ENCODE measurements at regions not wholly inside any gene's neighbourhood (a gene's known extent, or its start where the extent isn't known, plus 50 kb on each side); places are given as distances from the start of the nearest gene placed in this dataset.
"Not testable (repeated sequence)": the region's sequence is repeated elsewhere in the genome, so short reads cannot be mapped to it uniquely, and the experiment has no call there.

DNA sequence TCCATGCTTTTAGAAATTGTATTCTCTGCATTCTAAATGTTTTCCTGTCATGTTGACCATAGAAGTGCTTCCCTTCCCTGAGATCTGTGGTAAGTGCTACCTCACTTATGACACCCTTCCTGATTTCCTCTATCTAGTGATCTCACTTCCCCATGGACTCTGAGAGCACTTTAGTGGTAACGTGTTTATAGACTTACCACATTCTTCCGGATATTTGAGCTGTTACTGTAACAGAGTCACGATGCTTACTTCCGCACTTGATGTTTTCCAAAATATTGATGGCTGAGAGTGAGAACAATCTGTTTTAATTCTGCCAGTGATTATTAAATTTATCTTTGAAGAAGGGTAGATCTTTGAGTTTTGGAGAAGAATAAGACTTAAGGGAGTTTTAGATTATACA lies 60.1 kb upstream of the NAMPT start:
- intact Hi-C loops (cut with micrococcal nuclease) = loop anchor here in 1 of 2 donors (5.0 kb wide), 3 partner anchors 822 to 1398 kb away; partner anchors contain the start of genes HBP1 and KMT2E
- no peak for DNase-seq
- Mint-ChIP-seq H3K4me3 (no peak overlapping the region), H3K27me3 (peaks cover 1 to 58% (median 34%) of the 10 kb centered on the region in 5 donors), H3K4me1 (peaks cover 5 to 35% (median 13%) of the 10 kb centered on the region in 7 donors), H3K9me3 (peaks cover 13 to 67% (median 37%) of the 10 kb centered on the region in 11 donors), H3K27ac (peak overlapping the region in 1 of 9 donors; percentile 94), H3K36me3 (peaks cover 11 to 38% (median 21%) of the 10 kb centered on the region in 5 donors)
- peak; percentile 64 for ATAC-seq
- CTCF ChIA-PET = no interaction called here
- H3K27me3 ChIP-seq (ENCODE audit: control insufficient read depth in 2 of 2, insufficient read depth in 2 of 2, low read length in 2 of 2) = no peaks in the 10 kb centered on the region
- H3K27ac ChIP-seq (ENCODE audit: low read depth, low read length) = no peak overlapping the region
- peaks cover 0 to 19% (median 0%) of the 10 kb centered on the region in 3 experiments for H3K9me3 ChIP-seq (ENCODE audit: control insufficient read depth in 2 of 3, low read length in 3 of 3)
- peaks cover 6 to 19% of the 10 kb centered on the region in 2 donors for H3K4me1 ChIP-seq (ENCODE audit: control insufficient read depth in 2 of 2, insufficient read depth in 2 of 2, low read length in 2 of 2)
- POLR2A ChIA-PET = no interaction called here
- H3K4me3 ChIP-seq (ENCODE audit: low read length) = no peak overlapping the region
- H3K36me3 ChIP-seq (ENCODE audit: control insufficient read depth in 2 of 3, insufficient read depth in 3 of 3, low read length in 3 of 3) = no peaks in the 10 kb centered on the region

DNA sequence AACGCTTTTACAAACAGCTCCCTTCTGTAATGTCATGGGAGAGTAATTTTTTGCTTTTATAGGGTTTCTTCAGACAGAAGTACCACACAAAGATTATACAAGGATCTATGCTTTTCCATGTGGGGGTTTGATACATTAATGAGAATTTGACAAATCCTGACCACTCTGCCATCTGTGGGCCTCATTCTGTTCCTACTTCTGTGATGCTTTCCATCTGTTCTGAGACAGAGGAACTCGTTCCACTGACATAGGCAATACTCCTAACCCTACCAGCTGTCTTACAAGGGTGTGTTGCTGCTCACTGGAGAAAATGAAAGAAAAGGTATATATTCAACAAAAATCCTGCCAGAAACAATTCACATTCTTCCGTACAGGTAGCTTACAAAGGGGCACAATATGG lies 59.4 kb upstream of the NAMPT start:
- H3K27ac ChIP-seq (ENCODE audit: low read depth, low read length) = no peak overlapping the region
- intact Hi-C loops (cut with micrococcal nuclease) = no loop called here
- Mint-ChIP-seq H3K27ac (no peak overlapping the region), H3K27me3 (peaks cover 0 to 55% (median 38%) of the 10 kb centered on the region in 5 donors), H3K9me3 (peaks cover 8 to 67% (median 35%) of the 10 kb centered on the region in 11 donors), H3K4me1 (peaks cover 5 to 35% (median 13%) of the 10 kb centered on the region in 7 donors), H3K36me3 (peaks cover 11 to 37% (median 25%) of the 10 kb centered on the region in 5 donors), H3K4me3 (no peak overlapping the region)
- ChIA-PET CTCF (no interaction called here), POLR2A (no interaction called here)
- DNase-seq = no peak
- H3K27me3 ChIP-seq (ENCODE audit: control insufficient read depth in 2 of 2, insufficient read depth in 2 of 2, low read length in 2 of 2) = no peaks in the 10 kb centered on the region
- no peaks in the 10 kb centered on the region for H3K36me3 ChIP-seq (ENCODE audit: control insufficient read depth in 2 of 3, insufficient read depth in 3 of 3, low read length in 3 of 3)
- H3K4me1 ChIP-seq (ENCODE audit: control insufficient read depth in 2 of 2, insufficient read depth in 2 of 2, low read length in 2 of 2) = peaks cover 6 to 19% of the 10 kb centered on the region in 2 donors
- ATAC-seq = no peak
- H3K4me3 ChIP-seq (ENCODE audit: low read length) = no peak overlapping the region
- peaks cover 0 to 19% (median 0%) of the 10 kb centered on the region in 3 experiments for H3K9me3 ChIP-seq (ENCODE audit: control insufficient read depth in 2 of 3, low read length in 3 of 3)

DNA sequence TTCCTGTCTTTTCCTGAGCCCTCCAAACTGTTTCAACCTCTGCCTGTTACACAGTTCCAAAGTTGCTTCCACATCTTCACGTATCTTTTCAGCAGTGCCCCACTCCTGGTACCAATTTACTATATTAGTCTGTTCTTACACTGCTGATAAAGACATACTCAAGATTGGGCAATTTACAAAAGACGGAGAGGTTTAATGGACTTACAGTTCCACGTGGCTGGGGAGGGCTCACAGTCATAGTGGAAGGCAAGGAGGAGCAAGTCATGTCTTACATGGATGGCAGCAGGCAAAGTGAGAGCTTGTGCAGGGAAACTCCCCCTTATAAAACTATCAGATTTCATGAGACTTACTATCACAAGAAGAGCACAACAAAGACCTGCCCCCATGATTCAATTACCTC lies 57.3 kb upstream of the NAMPT start:
- ATAC-seq; POLR2A ChIA-PET; H3K27ac Mint-ChIP-seq; H3K36me3 ChIP-seq (ENCODE audit: control insufficient read depth in 2 of 3, insufficient read depth in 3 of 3, low read length in 3 of 3); H3K27me3 ChIP-seq (ENCODE audit: control insufficient read depth in 2 of 2, insufficient read depth in 2 of 2, low read length in 2 of 2); H3K4me3 ChIP-seq (ENCODE audit: low read length); DNase-seq; H3K27ac ChIP-seq (ENCODE audit: low read depth, low read length); CTCF ChIA-PET; intact Hi-C loops (cut with micrococcal nuclease); H3K4me3 Mint-ChIP-seq: not testable (repeated sequence)
- peaks cover 7 to 24% (median 17%) of the 10 kb centered on the region in 5 donors for H3K36me3 Mint-ChIP-seq
- peaks cover 0 to 46% (median 36%) of the 10 kb centered on the region in 5 donors for H3K27me3 Mint-ChIP-seq
- peaks cover 5 to 26% (median 13%) of the 10 kb centered on the region in 7 donors for H3K4me1 Mint-ChIP-seq
- peaks cover 8 to 66% (median 34%) of the 10 kb centered on the region in 11 donors for H3K9me3 Mint-ChIP-seq
- Histone ChIP-seq H3K4me1 (ENCODE audit: control insufficient read depth in 2 of 2, insufficient read depth in 2 of 2, low read length in 2 of 2) (peaks cover 6 to 14% of the 10 kb centered on the region in 2 donors), H3K9me3 (ENCODE audit: control insufficient read depth in 2 of 3, low read length in 3 of 3) (peaks cover 0 to 19% (median 0%) of the 10 kb centered on the region in 3 experiments)

DNA sequence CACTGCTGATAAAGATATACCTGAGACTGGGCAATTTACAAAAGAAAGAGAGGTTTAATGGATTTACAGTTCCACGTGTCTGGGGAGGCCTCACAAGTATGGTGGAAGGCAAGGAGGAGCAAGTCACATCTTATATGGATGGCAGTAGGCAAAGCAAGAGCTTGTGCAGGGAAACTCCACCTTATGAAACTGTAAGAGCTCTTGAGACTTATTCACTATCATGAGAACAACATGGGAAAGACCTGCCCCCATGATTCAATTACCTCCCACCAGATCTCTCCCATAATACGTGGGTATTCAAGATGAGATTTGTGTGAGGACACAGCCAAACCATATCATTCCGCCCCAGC lies 55.4 kb upstream of the NAMPT start:
- H3K27ac ChIP-seq (ENCODE audit: low read depth, low read length); H3K4me1 ChIP-seq (ENCODE audit: control insufficient read depth in 2 of 2, insufficient read depth in 2 of 2, low read length in 2 of 2); DNase-seq; H3K4me3 Mint-ChIP-seq; H3K27me3 ChIP-seq (ENCODE audit: control insufficient read depth in 2 of 2, insufficient read depth in 2 of 2, low read length in 2 of 2); H3K36me3 ChIP-seq (ENCODE audit: control insufficient read depth in 2 of 3, insufficient read depth in 3 of 3, low read length in 3 of 3); ATAC-seq; CTCF ChIA-PET; H3K27ac Mint-ChIP-seq; H3K4me1 Mint-ChIP-seq; intact Hi-C loops (cut with micrococcal nuclease); POLR2A ChIA-PET; H3K4me3 ChIP-seq (ENCODE audit: low read length): not testable (repeated sequence)
- Mint-ChIP-seq H3K9me3 (peaks cover 8 to 72% (median 36%) of the 10 kb centered on the region in 11 donors), H3K36me3 (peaks cover 7 to 24% (median 17%) of the 10 kb centered on the region in 5 donors), H3K27me3 (peaks cover 0 to 56% (median 38%) of the 10 kb centered on the region in 5 donors)
- peaks cover 0 to 19% (median 0%) of the 10 kb centered on the region in 3 experiments for H3K9me3 ChIP-seq (ENCODE audit: control insufficient read depth in 2 of 3, low read length in 3 of 3)

DNA sequence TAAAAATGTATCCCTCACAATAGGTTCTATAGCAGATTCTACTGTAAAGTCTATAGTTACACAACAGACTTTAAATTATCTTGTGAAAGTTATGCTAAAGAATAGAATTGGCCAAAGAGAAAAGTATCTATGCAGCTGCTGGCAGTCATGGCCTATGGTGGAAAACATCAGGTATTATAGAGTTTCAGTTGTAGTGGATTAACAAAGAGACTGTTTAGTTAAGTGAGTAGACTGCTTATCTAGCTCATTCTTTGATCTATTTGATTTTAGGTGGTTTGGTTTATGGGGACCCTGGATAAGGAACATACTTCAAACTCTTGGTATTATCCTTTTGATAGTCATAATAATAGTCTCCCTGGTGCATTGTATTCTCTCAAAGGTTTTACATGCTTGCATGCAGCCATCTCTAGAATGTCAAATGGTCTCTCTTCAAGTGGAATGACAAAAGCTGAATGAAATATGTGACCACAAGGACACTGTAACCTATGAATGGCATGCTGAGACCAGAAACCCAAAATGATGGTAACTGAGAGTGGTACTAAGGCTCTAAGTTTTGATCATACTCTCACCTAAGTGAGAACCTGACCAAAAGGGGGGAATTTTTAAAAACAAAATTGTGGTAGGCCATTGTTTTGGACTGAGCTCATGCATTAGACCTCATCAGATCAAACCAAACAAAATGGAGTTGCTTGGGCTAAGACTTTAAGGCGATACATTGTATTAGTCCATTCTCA lies 54.9 kb upstream of the NAMPT start:
- H3K36me3 ChIP-seq (ENCODE audit: control insufficient read depth in 2 of 3, insufficient read depth in 3 of 3, low read length in 3 of 3) = no peaks in the 10 kb centered on the region
- H3K4me3 Mint-ChIP-seq = no peak overlapping the region
- no peak overlapping the region for H3K27ac Mint-ChIP-seq
- H3K27me3 Mint-ChIP-seq = peaks cover 0 to 58% (median 37%) of the 10 kb centered on the region in 5 donors
- DNase-seq = no peak
- H3K9me3 ChIP-seq (ENCODE audit: control insufficient read depth in 2 of 3, low read length in 3 of 3) = peaks cover 0 to 19% (median 0%) of the 10 kb centered on the region in 3 experiments
- CTCF ChIA-PET = no interaction called here
- peaks cover 8 to 72% (median 36%) of the 10 kb centered on the region in 11 donors for H3K9me3 Mint-ChIP-seq
- no peak for ATAC-seq
- no peak overlapping the region for H3K4me3 ChIP-seq (ENCODE audit: low read length)
- H3K4me1 Mint-ChIP-seq = peaks cover 0 to 2% (median 0%) of the 10 kb centered on the region in 7 donors
- no peak overlapping the region for H3K27ac ChIP-seq (ENCODE audit: low read depth, low read length)
- no peaks in the 10 kb centered on the region for H3K4me1 ChIP-seq (ENCODE audit: control insufficient read depth in 2 of 2, insufficient read depth in 2 of 2, low read length in 2 of 2)
- intact Hi-C loops (cut with micrococcal nuclease) = no loop called here
- peaks cover 7 to 24% (median 17%) of the 10 kb centered on the region in 5 donors for H3K36me3 Mint-ChIP-seq
- POLR2A ChIA-PET = no interaction called here
- H3K27me3 ChIP-seq (ENCODE audit: control insufficient read depth in 2 of 2, insufficient read depth in 2 of 2, low read length in 2 of 2) = no peaks in the 10 kb centered on the region

DNA sequence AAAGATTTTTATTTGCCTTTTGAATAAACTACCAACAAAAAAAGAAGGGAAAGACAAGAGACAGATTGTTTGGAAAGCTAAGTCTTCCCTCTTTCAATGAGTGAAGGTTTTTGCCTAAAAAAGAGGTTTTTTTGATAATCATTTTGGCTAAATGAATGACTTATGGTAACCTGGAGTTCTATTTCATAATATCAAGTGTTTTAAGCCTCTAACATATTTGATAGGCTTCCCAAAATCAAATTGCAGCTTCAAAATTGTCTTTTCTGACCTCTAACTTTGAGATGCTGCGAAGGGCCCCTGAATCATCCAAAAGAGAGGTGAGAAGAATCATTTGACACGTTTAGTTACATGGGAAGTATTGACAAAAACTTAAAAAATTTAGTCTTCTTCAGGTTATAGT lies 53.0 kb upstream of the NAMPT start:
- peaks cover 0 to 46% (median 37%) of the 10 kb centered on the region in 5 donors for H3K27me3 Mint-ChIP-seq
- ATAC-seq = no peak
- no peak overlapping the region for H3K4me3 ChIP-seq (ENCODE audit: low read length)
- peaks cover 8 to 59% (median 32%) of the 10 kb centered on the region in 11 donors for H3K9me3 Mint-ChIP-seq
- H3K27ac ChIP-seq (ENCODE audit: low read depth, low read length) = no peak overlapping the region
- H3K27me3 ChIP-seq (ENCODE audit: control insufficient read depth in 2 of 2, insufficient read depth in 2 of 2, low read length in 2 of 2) = no peaks in the 10 kb centered on the region
- DNase-seq = no peak
- H3K27ac Mint-ChIP-seq = no peak overlapping the region
- POLR2A ChIA-PET = no interaction called here
- no peaks in the 10 kb centered on the region for H3K36me3 ChIP-seq (ENCODE audit: control insufficient read depth in 2 of 3, insufficient read depth in 3 of 3, low read length in 3 of 3)
- H3K4me1 Mint-ChIP-seq = no peaks in the 10 kb centered on the region
- peaks cover 7 to 20% (median 17%) of the 10 kb centered on the region in 5 donors for H3K36me3 Mint-ChIP-seq
- peaks cover 0 to 17% (median 0%) of the 10 kb centered on the region in 3 experiments for H3K9me3 ChIP-seq (ENCODE audit: control insufficient read depth in 2 of 3, low read length in 3 of 3)
- CTCF ChIA-PET = no interaction called here
- no peak overlapping the region for H3K4me3 Mint-ChIP-seq
- intact Hi-C loops (cut with micrococcal nuclease) = no loop called here
- no peaks in the 10 kb centered on the region for H3K4me1 ChIP-seq (ENCODE audit: control insufficient read depth in 2 of 2, insufficient read depth in 2 of 2, low read length in 2 of 2)

DNA sequence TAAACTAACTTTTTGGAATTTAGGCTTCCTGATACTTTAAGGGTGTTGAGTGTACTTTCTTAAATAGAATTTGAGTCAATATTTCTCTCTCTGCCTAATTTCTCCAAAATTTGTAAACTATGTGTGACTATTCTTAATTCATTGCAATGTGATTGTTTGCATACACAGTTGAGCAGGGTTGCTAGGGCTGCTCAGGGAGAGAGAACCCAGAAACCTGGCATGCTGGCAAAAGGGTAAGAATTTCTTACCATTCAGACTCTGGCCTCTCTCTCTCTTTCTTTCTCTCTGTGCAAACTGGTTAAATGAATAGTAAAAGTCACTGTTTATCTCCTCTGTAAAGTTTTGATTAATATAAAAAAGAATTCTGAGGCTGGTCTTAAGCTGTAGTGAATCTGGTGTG lies 51.0 kb upstream of the NAMPT start:
- DNase-seq (no peak), ATAC-seq (no peak)
- no peaks in the 10 kb centered on the region for H3K4me1 ChIP-seq (ENCODE audit: control insufficient read depth in 2 of 2, insufficient read depth in 2 of 2, low read length in 2 of 2)
- H3K27me3 Mint-ChIP-seq = peaks cover 0 to 47% (median 26%) of the 10 kb centered on the region in 5 donors
- peaks cover 0 to 13% (median 7%) of the 10 kb centered on the region in 5 donors for H3K36me3 Mint-ChIP-seq
- H3K4me3 Mint-ChIP-seq = no peak overlapping the region
- H3K4me3 ChIP-seq (ENCODE audit: low read length) = no peak overlapping the region
- no peak overlapping the region for H3K27ac Mint-ChIP-seq
- ChIA-PET CTCF (no interaction called here), POLR2A (no interaction called here)
- H3K36me3 ChIP-seq (ENCODE audit: control insufficient read depth in 2 of 3, insufficient read depth in 3 of 3, low read length in 3 of 3) = no peaks in the 10 kb centered on the region
- H3K4me1 Mint-ChIP-seq = no peaks in the 10 kb centered on the region
- peaks cover 0 to under 1% (median 0%) of the 10 kb centered on the region in 3 experiments for H3K9me3 ChIP-seq (ENCODE audit: control insufficient read depth in 2 of 3, low read length in 3 of 3)
- no peaks in the 10 kb centered on the region for H3K27me3 ChIP-seq (ENCODE audit: control insufficient read depth in 2 of 2, insufficient read depth in 2 of 2, low read length in 2 of 2)
- peaks cover 0 to 40% (median 20%) of the 10 kb centered on the region in 11 donors for H3K9me3 Mint-ChIP-seq
- no peak overlapping the region for H3K27ac ChIP-seq (ENCODE audit: low read depth, low read length)
- intact Hi-C loops (cut with micrococcal nuclease) = no loop called here

Data from naive thymus-derived CD4-positive, alpha-beta T cell (primary cell).